Endothelial cell of umbilical vein (primary cell): ENCODE measurements at regions not wholly inside any gene's neighbourhood (a gene's known extent, or its start where the extent isn't known, plus 50 kb on each side); places are given as distances from the start of the nearest gene placed in this dataset.

ENCODE experiments used
- BruUV-seq: library from RNA; stranded (reverse); fragments of 400-500 nt; replicated peaks from 2 replicates; lab custom pipeline; 2021; lab: Mats Ljungman, UMichigan
- CTCF ChIA-PET: fragments of 300-600, 350-600 bp; sonication (Branson Sonifier 250); formaldehyde crosslinking; loops from one replicate; lab custom pipeline; 2021; ENCODE audit warnings: antibody characterized with exemption, inconsistent platforms; lab: Charles Lee
- POLR2A ChIA-PET: fragments of 300-600, 350-600 bp; sonication (Branson Sonifier 250); formaldehyde crosslinking; loops from one replicate; lab custom pipeline; 2021; ENCODE audit warnings: antibody characterized with exemption, inconsistent platforms; lab: Charles Lee
- DNase-seq: peaks from one replicate; pipeline ENCODE4 v3.0.0-alpha.2; 2011; ENCODE audit warnings: low read depth, low spot score
- FAIRE-seq: peaks from 2 replicates; lab custom pipeline; 2011; peaks lifted over from hg19 to GRCh38; lab: Jason Lieb, UNC
- H2AFZ ChIP-seq: 2 replicates; pipeline ENCODE4 v1.6.0; 2012; ENCODE audit warnings: low read depth, low read length, control low read depth, inconsistent platforms
- H3K27ac ChIP-seq: 2 replicates; pipeline ENCODE4 v1.5.1; 2011; ENCODE audit warnings: low read depth, mild to moderate bottlenecking, control low read depth, low read length, moderate library complexity; ENCODE audit not compliant: insufficient read depth
- H3K27me3 ChIP-seq, 2 experiments: 2 replicates each; pipeline versions ENCODE4 v1.6.0 to v1.6.1; 2011; ENCODE audit warnings: low read length in 2 of 2, mixed read lengths in 1 of 2; ENCODE audit not compliant: control insufficient read depth in 2 of 2, insufficient read depth in 2 of 2
- H3K36me3 ChIP-seq, 2 experiments: 2 replicates in 1 of 2; 3 replicates in 1 of 2; pipeline ENCODE4 v1.5.1; 2011; ENCODE audit warnings: low read length in 2 of 2, mild to moderate bottlenecking in 1 of 2, moderate library complexity in 1 of 2; ENCODE audit not compliant: control insufficient read depth in 2 of 2, insufficient read depth in 2 of 2; ENCODE audit errors: extremely low read depth in 1 of 2
- H3K4me1 ChIP-seq: 3 replicates; pipeline ENCODE4 v1.5.1; 2011; ENCODE audit warnings: mild to moderate bottlenecking, low read length; ENCODE audit not compliant: control insufficient read depth, insufficient read depth; ENCODE audit errors: extremely low read depth
- H3K4me2 ChIP-seq: 2 replicates; pipeline ENCODE4 v1.6.1; 2011; ENCODE audit warnings: low read length, control low read depth, mixed read lengths; ENCODE audit not compliant: insufficient read depth
- H3K4me3 ChIP-seq, 3 experiments: fragments of 200-600 bp in 1 of 3; sonication (generic), shearing (Covaris generic) in 1 of 3; replicated peaks in 1 of 3; 2 replicates each; pipeline ENCODE4 v1.5.1; 2011 to 2016; ENCODE audit warnings: control low read depth in 3 of 3, low read length in 3 of 3, mild to moderate bottlenecking in 2 of 3, inconsistent platforms in 1 of 3, low read depth in 1 of 3, moderate library complexity in 1 of 3; ENCODE audit not compliant: insufficient read depth in 1 of 3
- H3K79me2 ChIP-seq: 2 replicates; pipeline ENCODE4 v1.6.0; 2012; ENCODE audit warnings: low read length, inconsistent platforms; ENCODE audit not compliant: control insufficient read depth, insufficient read depth
- H3K9ac ChIP-seq: replicated peaks from 2 replicates; pipeline ENCODE3; 2011; ENCODE audit warnings: low read length, control low read depth; ENCODE audit not compliant: insufficient read depth; ENCODE audit errors: extremely low read depth
- H3K9me1 ChIP-seq: replicated peaks from 3 replicates; pipeline ENCODE4 v1.6.0; 2011; ENCODE audit warnings: mild to moderate bottlenecking, low read length; ENCODE audit not compliant: control insufficient read depth, insufficient read depth; ENCODE audit errors: extremely low read depth
- H3K9me3 ChIP-seq: replicated peaks from 2 replicates; pipeline ENCODE4 v1.5.1; 2012; ENCODE audit warnings: low read length, inconsistent platforms; ENCODE audit not compliant: control insufficient read depth, insufficient read depth
- H4K20me1 ChIP-seq: replicated peaks from 2 replicates; pipeline ENCODE3; 2011; ENCODE audit warnings: mild to moderate bottlenecking, low read length; ENCODE audit not compliant: control insufficient read depth, insufficient read depth; ENCODE audit errors: extremely low read depth
- EZH2 ChIP-seq: IDR thresholded peaks from 2 replicates; pipeline ENCODE4 v1.6.1; 2012; ENCODE audit warnings: borderline replicate concordance, low read depth, mild to moderate bottlenecking, moderate library complexity, low read length, inconsistent platforms; ENCODE audit not compliant: severe bottlenecking
- FOS ChIP-seq: IDR thresholded peaks from 2 replicates; pipeline ENCODE4 v1.6.1; 2011; ENCODE audit warnings: mild to moderate bottlenecking, low read length, moderate library complexity, borderline replicate concordance; ENCODE audit not compliant: insufficient read depth
- GATA2 ChIP-seq: IDR thresholded peaks from 2 replicates; pipeline ENCODE4 v1.7.0; 2011; ENCODE audit warnings: low read depth, mild to moderate bottlenecking, moderate library complexity, mixed read lengths, low read length; ENCODE audit not compliant: insufficient read length, insufficient read depth
- JUN ChIP-seq: IDR thresholded peaks from 2 replicates; pipeline ENCODE4 v1.6.1; 2011; ENCODE audit warnings: borderline replicate concordance, low read depth; ENCODE audit not compliant: insufficient read length, insufficient read depth
- MYC ChIP-seq: IDR thresholded peaks from one replicate; pipeline ENCODE4 v1.6.1; 2011; ENCODE audit warnings: mild to moderate bottlenecking, low read depth, low read length
- POLR2A ChIP-seq: IDR thresholded peaks from 2 replicates; pipeline ENCODE4 v1.6.1; 2012; ENCODE audit warnings: low read depth, mild to moderate bottlenecking, control low read depth, low read length
- POLR2AphosphoS5 ChIP-seq: IDR thresholded peaks from 2 replicates; pipeline ENCODE4 v1.6.1; 2012; ENCODE audit warnings: low read depth, mild to moderate bottlenecking, control low read depth, low read length, moderate library complexity; ENCODE audit not compliant: insufficient read depth
- dilution Hi-C: fragments of 300-500 bp; cut with MboI; formaldehyde crosslinking; loops from one replicate; pipeline ENCODE4 v1.15.0; 2019; ENCODE audit warnings: low sequenced_read_pairs; ENCODE audit not compliant: extremely low pct_ligation_motif_present
- intact Hi-C: fragments of 100-400 bp; cut with micrococcal nuclease; formaldehyde crosslinking; loops from one replicate; pipeline ENCODE4 v1.10.0; 2022
- TF ChIP-seq, protein P1 (sequence below): IDR thresholded peaks from 2 replicates; pipeline ENCODE4 v1.6.1; 2011; ENCODE audit not compliant: insufficient read depth, insufficient read length
- TF ChIP-seq, protein P2 (sequence below), 2 donors: IDR thresholded peaks; 1 replicate in 1 of 2; 2 replicates in 1 of 2; pipeline ENCODE4 v1.5.1; 2011; ENCODE audit warnings: low read length in 2 of 2, mild to moderate bottlenecking in 2 of 2, moderate library complexity in 2 of 2, control low read depth in 1 of 2, inconsistent platforms in 1 of 2, low read depth in 1 of 2; ENCODE audit not compliant: insufficient read depth in 1 of 2; ENCODE audit errors: extremely low read depth in 1 of 2

DNA sequence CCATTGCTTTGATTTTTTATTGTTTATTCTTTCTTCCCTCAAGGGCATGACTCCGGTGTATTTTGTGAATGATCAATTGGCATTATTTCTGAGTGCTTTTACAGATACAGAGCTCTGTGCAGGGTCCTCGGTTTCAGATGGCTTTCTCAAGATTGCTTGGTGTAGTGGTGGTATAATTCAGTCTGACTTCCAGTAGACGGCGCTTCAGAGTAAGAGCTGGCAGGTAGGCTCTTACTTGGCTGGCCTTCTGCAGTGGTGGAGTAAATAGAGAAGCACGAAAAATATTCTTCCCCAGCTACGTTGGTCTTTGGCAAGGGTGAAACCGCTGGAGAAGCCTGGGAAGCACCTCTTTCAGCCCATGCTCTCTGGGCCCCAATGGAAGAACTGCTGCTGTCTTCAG lies 723.0 kb upstream of the BCHE start:
- Histone ChIP-seq H3K79me2 (no peaks in the 10 kb centered on the region), H3K9me1 (no peaks in the 10 kb centered on the region), H3K9me3 (no peaks in the 10 kb centered on the region), H3K4me2 (no peak overlapping the region), H4K20me1 (no peaks in the 10 kb centered on the region), H2AFZ (no peak overlapping the region), H3K4me3 (no peak overlapping the region), H3K27ac (no peak overlapping the region), H3K9ac (no peak overlapping the region), H3K27me3 (no peaks in the 10 kb centered on the region), H3K36me3 (no peaks in the 10 kb centered on the region), H3K4me1 (no peaks in the 10 kb centered on the region)
- BruUV-seq, result no TSS peak
- DNase-seq (no peak), FAIRE-seq (no peak)
- dilution Hi-C loops (no loop called here), intact Hi-C loops (no loop called here)
- ChIA-PET POLR2A (no interaction called here), CTCF (no interaction called here)
- TF ChIP-seq GATA2 (no peak), MYC (no peak), POLR2A (no peak), FOS (no peak), POLR2AphosphoS5 (no peak), JUN (no peak), EZH2 (no peak)
- TF ChIP-seq, protein P1, sequence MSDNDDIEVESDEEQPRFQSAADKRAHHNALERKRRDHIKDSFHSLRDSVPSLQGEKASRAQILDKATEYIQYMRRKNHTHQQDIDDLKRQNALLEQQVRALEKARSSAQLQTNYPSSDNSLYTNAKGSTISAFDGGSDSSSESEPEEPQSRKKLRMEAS, result no peak
- TF ChIP-seq, protein P2, sequence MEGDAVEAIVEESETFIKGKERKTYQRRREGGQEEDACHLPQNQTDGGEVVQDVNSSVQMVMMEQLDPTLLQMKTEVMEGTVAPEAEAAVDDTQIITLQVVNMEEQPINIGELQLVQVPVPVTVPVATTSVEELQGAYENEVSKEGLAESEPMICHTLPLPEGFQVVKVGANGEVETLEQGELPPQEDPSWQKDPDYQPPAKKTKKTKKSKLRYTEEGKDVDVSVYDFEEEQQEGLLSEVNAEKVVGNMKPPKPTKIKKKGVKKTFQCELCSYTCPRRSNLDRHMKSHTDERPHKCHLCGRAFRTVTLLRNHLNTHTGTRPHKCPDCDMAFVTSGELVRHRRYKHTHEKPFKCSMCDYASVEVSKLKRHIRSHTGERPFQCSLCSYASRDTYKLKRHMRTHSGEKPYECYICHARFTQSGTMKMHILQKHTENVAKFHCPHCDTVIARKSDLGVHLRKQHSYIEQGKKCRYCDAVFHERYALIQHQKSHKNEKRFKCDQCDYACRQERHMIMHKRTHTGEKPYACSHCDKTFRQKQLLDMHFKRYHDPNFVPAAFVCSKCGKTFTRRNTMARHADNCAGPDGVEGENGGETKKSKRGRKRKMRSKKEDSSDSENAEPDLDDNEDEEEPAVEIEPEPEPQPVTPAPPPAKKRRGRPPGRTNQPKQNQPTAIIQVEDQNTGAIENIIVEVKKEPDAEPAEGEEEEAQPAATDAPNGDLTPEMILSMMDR (IDR thresholded peaks at IDR 0.05; ENCODE audit: extremely low read depth in 1 of 2, insufficient read depth in 1 of 2, low read depth in 1 of 2, low read length in 2 of 2), result no peak
